GM12878 (cell line): ENCODE measurements at regions not wholly inside any gene's neighbourhood (a gene's known extent, or its start where the extent isn't known, plus 50 kb on each side); places are given as distances from the start of the nearest gene placed in this dataset.

Source experiments
- ATAC-seq: fragments of 200-7000 bp; cut with Tn5 transposase; 3 replicates; pipeline ENCODE4 v1.9.1; 2020; ENCODE audit warnings: mild to moderate bottlenecking, moderate library complexity
- BruUV-seq: library from RNA; stranded (reverse); fragments of 400-500 nt; replicated peaks from 2 replicates; lab custom pipeline; 2021; lab: Mats Ljungman, UMichigan
- CTCF ChIA-PET: fragments of 300-600 bp; sonication (Branson Sonifier 250); formaldehyde crosslinking; extraction: SDS; loops from one replicate; lab custom pipeline; 2021; ENCODE audit warnings: inconsistent platforms; lab: Yijun Ruan, JAX
- POLR2A ChIA-PET: fragments of 350-600 bp; formaldehyde crosslinking; extraction: SDS; loops from one replicate; lab custom pipeline; 2021; ENCODE audit warnings: inconsistent platforms; lab: Charles Lee
- RAD21 ChIA-PET: fragments of 300-600 bp; sonication (Branson Sonifier 250); formaldehyde crosslinking; loops from one replicate; lab custom pipeline; 2023; ENCODE audit warnings: antibody characterized with exemption; ENCODE audit not compliant: unreplicated experiment; lab: Charles Lee
- SMC1A ChIA-PET: fragments of 300-600 bp; sonication (Branson Sonifier 250); formaldehyde crosslinking; loops from one replicate; lab custom pipeline; 2023; ENCODE audit not compliant: unreplicated experiment, uncharacterized antibody; lab: Charles Lee
- DNase-seq: peaks from one replicate; pipeline ENCODE4 v3.0.0-alpha.2; 2011; ENCODE audit warnings: low read depth, low spot score
- FAIRE-seq: peaks from 3 replicates; lab custom pipeline; 2011; peaks lifted over from hg19 to GRCh38; lab: Jason Lieb, UNC
- H2AFZ ChIP-seq: 2 replicates; pipeline ENCODE4 v1.6.0; 2011; ENCODE audit warnings: low read depth, low read length, control low read depth; ENCODE audit not compliant: control insufficient read depth
- H3K27ac ChIP-seq: 2 replicates; pipeline ENCODE4 v1.5.1; 2011; ENCODE audit warnings: control low read depth; ENCODE audit not compliant: control insufficient read depth, insufficient read depth
- H3K27me3 ChIP-seq, 2 experiments: replicated peaks in 1 of 2; 2 replicates each; pipeline versions ENCODE4 v1.6.0 to v1.6.1; 2011; ENCODE audit warnings: low read length in 1 of 2; ENCODE audit not compliant: control insufficient read depth in 2 of 2, insufficient read depth in 2 of 2
- H3K36me3 ChIP-seq, 2 experiments: 2 replicates each; pipeline ENCODE4 v1.5.1; 2011; ENCODE audit warnings: low read length in 1 of 2; ENCODE audit not compliant: control insufficient read depth in 2 of 2, insufficient read depth in 2 of 2
- H3K4me1 ChIP-seq: 2 replicates; pipeline ENCODE4 v1.6.1; 2011; ENCODE audit warnings: mild to moderate bottlenecking, low read length, moderate library complexity, mixed read lengths; ENCODE audit not compliant: control insufficient read depth, insufficient read depth
- H3K4me2 ChIP-seq: 2 replicates; pipeline ENCODE4 v1.6.0; 2011; ENCODE audit warnings: control low read depth; ENCODE audit not compliant: control insufficient read depth, insufficient read depth
- H3K4me3 ChIP-seq: fragments of 200-600 bp; sonication (generic); 2 replicates; pipeline ENCODE4 v1.5.1; 2016
- H3K79me2 ChIP-seq: 2 replicates; pipeline ENCODE4 v1.6.0; 2011; ENCODE audit warnings: low read length; ENCODE audit not compliant: control insufficient read depth, insufficient read depth
- H3K9ac ChIP-seq: 2 replicates; pipeline ENCODE4 v1.8.0; 2011; ENCODE audit warnings: low read length, control low read depth, mixed read lengths; ENCODE audit not compliant: control insufficient read depth, insufficient read depth
- H3K9me3 ChIP-seq: replicated peaks from 3 replicates; pipeline ENCODE4 v1.5.1; 2011; ENCODE audit warnings: mild to moderate bottlenecking, low read length; ENCODE audit not compliant: control insufficient read depth, insufficient read depth
- H4K20me1 ChIP-seq: 2 replicates; pipeline ENCODE4 v1.6.0; 2011; ENCODE audit not compliant: control insufficient read depth, insufficient read depth
- EED ChIP-seq: sonication (generic); IDR thresholded peaks from 2 replicates; pipeline ENCODE4 v1.6.1; 2016; ENCODE audit warnings: antibody characterized with exemption, low read depth
- FOXM1 ChIP-seq: IDR thresholded peaks from 2 replicates; pipeline ENCODE4 v1.6.1; 2012; ENCODE audit warnings: low read depth, mild to moderate bottlenecking, inconsistent platforms, low read length, moderate library complexity
- HDAC2 ChIP-seq: fragments of 200-600 bp; sonication (generic); IDR thresholded peaks from 2 replicates; pipeline ENCODE4 v1.6.1; 2017
- SIN3A ChIP-seq: IDR thresholded peaks from 2 replicates; pipeline ENCODE4 v1.6.1; 2012; ENCODE audit warnings: low read depth, low read length, improper control_type of control experiment
- SRF ChIP-seq, 2 experiments: IDR thresholded peaks; 2 replicates each; pipeline ENCODE4 v1.6.1; 2011; ENCODE audit warnings: low read depth in 2 of 2, low read length in 2 of 2, mild to moderate bottlenecking in 1 of 2, moderate library complexity in 1 of 2
- WRNIP1 ChIP-seq: IDR thresholded peaks from 2 replicates; pipeline ENCODE4 v1.6.1; 2011; ENCODE audit warnings: low read depth, low read length, improper control_type of control experiment, borderline replicate concordance
- ZBTB4 ChIP-seq: fragments of 450-650 bp; formaldehyde crosslinking; IDR thresholded peaks from 2 replicates; pipeline ENCODE4 v1.4.0; 2022; ENCODE audit warnings: mild to moderate bottlenecking, moderate library complexity
- ZNF217 ChIP-seq: fragments of 450-650 bp; IDR thresholded peaks from 2 replicates; pipeline ENCODE4 v1.6.1; 2017; ENCODE audit warnings: antibody characterized with exemption, mild to moderate bottlenecking
- ZNF592 ChIP-seq: fragments of 450-650 bp; IDR thresholded peaks from 2 replicates; pipeline ENCODE4 v1.6.1; 2017; ENCODE audit warnings: mild to moderate bottlenecking, moderate library complexity
- ZNF687 ChIP-seq: fragments of 450-650 bp; IDR thresholded peaks from 2 replicates; pipeline ENCODE4 v1.6.1; 2017; ENCODE audit warnings: mild to moderate bottlenecking, moderate library complexity
- WGBS: methylation state at CpG from one replicate; pipeline ENCODE4 v1.1.6; 2016; ENCODE audit warnings: low lambda C conversion rate; ENCODE audit not compliant: insufficient replicate concordance, insufficient coverage; ENCODE audit errors: missing lambda C conversion rate; 5-methylcytosine and 5-hydroxymethylcytosine counted together
- in situ Hi-C: fragments of 300-500 bp; cut with MboI; formaldehyde crosslinking; loops from 9 replicates; pipeline ENCODE4 v1.14.3; 2018; ENCODE audit warnings: mixed read lengths
- intact Hi-C: fragments of 100-400 bp; cut with micrococcal nuclease; formaldehyde crosslinking; loops from one replicate; pipeline ENCODE4 v1.14.2; 2022; ENCODE audit not compliant: unreplicated experiment

- Histone ChIP-seq H3K27ac (no peak overlapping the region), H3K79me2 (no peaks in the 10 kb centered on the region), H3K27me3 (no peaks in the 10 kb centered on the region), H2AFZ (no peak overlapping the region), H3K36me3 (no peaks in the 10 kb centered on the region), H3K4me3 (no peak overlapping the region), H3K9me3 (no peaks in the 10 kb centered on the region), H3K9ac (no peak overlapping the region), H3K4me1 (no peaks in the 10 kb centered on the region), H3K4me2 (no peak overlapping the region), H4K20me1 (no peaks in the 10 kb centered on the region)
- ChIA-PET RAD21 (no interaction called here), CTCF (no interaction called here), POLR2A (no interaction called here), SMC1A (interaction anchor here (0.9 kb wide), 1 partner anchor 11 kb away, joined by 3 read pairs; no protein-coding TSS in a partner anchor)
- intact Hi-C loops: no loop called here
- in situ Hi-C loops: no loop called here
- no TSS peak for BruUV-seq
- DNase-seq (no peak), ATAC-seq (no peak), FAIRE-seq (no peak)
- 3% methylated on average over 3 of the region's 3 CpGs for WGBS
- no peak for TF ChIP-seq WRNIP1
- TF ChIP-seq SIN3A: no peak
- TF ChIP-seq ZBTB4 (CRISPR knock-in tag): no peak
- no peak for TF ChIP-seq HDAC2
- TF ChIP-seq EED: no peak
- TF ChIP-seq SRF (IDR thresholded peaks at IDR 0.05; ENCODE audit: low read depth in 2 of 2, low read length in 2 of 2): no peak
- TF ChIP-seq ZNF217: no peak
- no peak for TF ChIP-seq FOXM1
- no peak for TF ChIP-seq ZNF592
- TF ChIP-seq ZNF687: no peak
Measured at GRCh38 chr3:164752812-164753211, 325.5 kb downstream of the SI start.
